Mesendoderm (in vitro differentiated cells): ENCODE measurements at regions not wholly inside any gene's neighbourhood (a gene's known extent, or its start where the extent isn't known, plus 50 kb on each side); places are given as distances from the start of the nearest gene placed in this dataset.

Experiments
- DNase-seq: peaks from one replicate; pipeline ENCODE4 v3.0.0; 2013
- H2AK5ac ChIP-seq: 2 replicates; pipeline ENCODE4 v1.6.1; 2013; ENCODE audit warnings: low read length, inconsistent platforms
- H2BK120ac ChIP-seq: 2 replicates; pipeline ENCODE4 v1.6.1; 2013; ENCODE audit warnings: low read depth, mild to moderate bottlenecking, low read length, moderate library complexity, mixed read lengths
- H2BK15ac ChIP-seq: replicated peaks from 2 replicates; pipeline ENCODE4 v1.6.1; 2013; ENCODE audit warnings: low read depth, mild to moderate bottlenecking, moderate library complexity
- H2BK5ac ChIP-seq: 2 replicates; pipeline ENCODE4 v1.6.1; 2013; ENCODE audit warnings: low read length, inconsistent platforms
- H3K18ac ChIP-seq: 2 replicates; pipeline ENCODE4 v1.6.1; 2013; ENCODE audit warnings: mild to moderate bottlenecking, low read length, mixed read lengths
- H3K23ac ChIP-seq: one replicate; pipeline ENCODE4 v1.6.1; 2013; ENCODE audit warnings: low read length
- H3K27ac ChIP-seq: 2 replicates; pipeline ENCODE4 v1.5.1; 2013; ENCODE audit warnings: low read depth, mild to moderate bottlenecking, inconsistent platforms, low read length, moderate library complexity
- H3K27me3 ChIP-seq: 2 replicates; pipeline ENCODE4 v1.6.1; 2013; ENCODE audit warnings: low read length, control low read depth, mild to moderate bottlenecking, inconsistent platforms; ENCODE audit not compliant: insufficient read depth, poor library complexity
- H3K36me3 ChIP-seq: 2 replicates; pipeline ENCODE4 v1.6.1; 2013; ENCODE audit warnings: low read length, inconsistent platforms; ENCODE audit not compliant: control insufficient read depth, insufficient read depth
- H3K4ac ChIP-seq: one replicate; pipeline ENCODE4 v1.6.1; 2013; ENCODE audit warnings: low read depth, mild to moderate bottlenecking, low read length, moderate library complexity
- H3K4me1 ChIP-seq: 2 replicates; pipeline ENCODE4 v1.6.1; 2013; ENCODE audit warnings: low read depth, low read length, inconsistent platforms; ENCODE audit not compliant: control insufficient read depth
- H3K4me2 ChIP-seq: 2 replicates; pipeline ENCODE4 v1.6.1; 2013; ENCODE audit warnings: low read length
- H3K4me3 ChIP-seq: 2 replicates; pipeline ENCODE4 v1.5.1; 2013; ENCODE audit warnings: mild to moderate bottlenecking, low read length
- H3K56ac ChIP-seq: one replicate; pipeline ENCODE4 v1.6.1; 2013; ENCODE audit warnings: low read length
- H3K79me1 ChIP-seq: 2 replicates; pipeline ENCODE4 v1.6.1; 2013; ENCODE audit warnings: low read length, inconsistent platforms
- H3K79me2 ChIP-seq: 2 replicates; pipeline ENCODE4 v1.6.1; 2013; ENCODE audit warnings: mild to moderate bottlenecking, low read length; ENCODE audit not compliant: control insufficient read depth, insufficient read depth
- H3K9ac ChIP-seq: 2 replicates; pipeline ENCODE4 v1.6.1; 2013; ENCODE audit warnings: low read length, inconsistent platforms
- H4K5ac ChIP-seq: one replicate; pipeline ENCODE4 v1.6.1; 2013; ENCODE audit warnings: low read length
- H4K8ac ChIP-seq: one replicate; pipeline ENCODE4 v1.6.1; 2013; ENCODE audit warnings: low read depth, mild to moderate bottlenecking, control low read depth, low read length, moderate library complexity
- WGBS: extraction: QIAGEN DNeasy Blood & Tissue Kit; methylation state at CpG from one replicate; pipeline ENCODE4 v1.1.7; 2013; ENCODE audit warnings: low lambda C conversion rate, missing lambda C conversion rate; ENCODE audit not compliant: insufficient coverage; ENCODE audit errors: extremely low coverage; 5-methylcytosine and 5-hydroxymethylcytosine counted together

DNA sequence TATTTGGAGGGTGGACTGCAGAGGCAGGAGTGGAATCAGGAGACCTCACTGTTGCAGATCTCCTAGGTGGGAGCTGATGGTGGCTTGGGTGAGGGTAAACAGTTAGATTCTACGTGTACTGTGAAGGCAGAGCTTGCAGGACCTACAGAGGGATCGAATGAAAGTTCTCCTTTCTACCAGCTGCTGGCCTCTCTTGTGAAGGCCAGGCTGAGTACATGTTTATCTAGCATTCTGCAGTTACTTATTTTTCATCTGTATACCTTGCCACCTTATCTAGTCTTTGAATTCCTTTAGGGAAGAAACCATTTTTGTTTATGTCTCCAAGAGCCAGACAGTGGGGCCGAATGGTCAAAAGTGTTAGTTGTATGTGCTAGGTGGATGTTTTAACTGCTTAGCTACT lies 57.6 kb downstream of the PTTG1 start:
- Histone ChIP-seq H3K79me2 (no peaks in the 10 kb centered on the region), H4K8ac (no peak overlapping the region), H3K4ac (no peak overlapping the region), H3K36me3 (no peaks in the 10 kb centered on the region), H3K23ac (no peak overlapping the region), H3K56ac (no peak overlapping the region), H3K27me3 (no peaks in the 10 kb centered on the region), H3K18ac (no peak overlapping the region), H3K27ac (no peak overlapping the region), H3K79me1 (no peaks in the 10 kb centered on the region), H4K5ac (no peak overlapping the region), H3K9ac (no peak overlapping the region), H3K4me1 (no peaks in the 10 kb centered on the region), H2BK120ac (no peak overlapping the region), H2AK5ac (no peak overlapping the region), H2BK15ac (no peak overlapping the region), H2BK5ac (no peak overlapping the region), H3K4me2 (no peak overlapping the region), H3K4me3 (no peak overlapping the region)
- no peak for DNase-seq
- no CpG with 5 or more reads among the region's 3 CpGs for WGBS

DNA sequence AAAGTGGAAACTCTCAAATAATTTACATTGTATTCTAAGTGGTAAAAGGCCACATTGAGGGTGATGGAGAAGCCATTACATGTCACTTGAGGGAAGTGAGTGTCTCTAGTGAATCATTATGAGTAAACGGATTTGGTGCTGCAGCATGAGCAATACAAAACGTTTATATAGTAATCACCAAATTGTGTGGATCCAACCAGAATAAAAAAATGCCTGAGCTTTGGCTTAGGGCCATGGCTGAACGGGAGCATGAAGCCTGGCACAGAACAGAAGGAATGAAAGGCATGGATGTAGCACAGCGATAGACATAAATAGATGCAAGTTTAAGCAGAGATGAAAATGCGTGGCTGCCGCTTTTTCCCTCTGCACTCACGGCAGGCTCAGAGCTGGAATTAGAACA lies 58.3 kb downstream of the PTTG1 start:
- no CpG with 5 or more reads among the region's 7 CpGs for WGBS
- no peak overlapping the region for H3K56ac ChIP-seq

DNA sequence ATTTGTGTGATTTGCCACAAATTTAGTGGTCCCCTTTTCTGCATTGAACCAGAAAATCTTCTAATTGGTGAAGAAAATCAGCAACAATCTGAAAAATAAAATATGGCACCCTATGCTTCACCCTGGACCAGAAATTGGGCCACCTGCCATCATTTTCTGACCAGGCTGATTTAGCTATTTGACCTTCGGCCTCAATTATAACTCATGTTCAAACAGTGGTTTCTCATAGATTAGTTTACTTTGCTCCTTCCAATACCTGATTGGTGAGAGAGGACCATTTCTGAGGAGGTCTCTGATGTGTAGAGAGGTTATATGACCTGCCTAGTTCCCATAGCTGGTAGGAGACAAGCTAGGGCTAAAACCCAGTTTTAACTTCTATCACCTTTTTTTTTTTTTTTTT lies 59.0 kb downstream of the PTTG1 start:
- no peaks in the 10 kb centered on the region for H3K36me3 ChIP-seq
- no peak overlapping the region for H3K4me2 ChIP-seq
- no peak overlapping the region for H2BK15ac ChIP-seq
- no peak overlapping the region for H3K23ac ChIP-seq
- no peak overlapping the region for H3K18ac ChIP-seq
- no peak overlapping the region for H2BK5ac ChIP-seq
- no peak overlapping the region for H4K8ac ChIP-seq
- H3K79me2 ChIP-seq, result no peaks in the 10 kb centered on the region
- H3K56ac ChIP-seq, result no peak overlapping the region
- no peak overlapping the region for H4K5ac ChIP-seq
- H2AK5ac ChIP-seq, result no peak overlapping the region
- H3K4ac ChIP-seq, result no peak overlapping the region
- H3K4me1 ChIP-seq, result peaks cover 2% of the 10 kb centered on the region
- H3K27ac ChIP-seq, result no peak overlapping the region
- DNase-seq, result no peak
- H3K9ac ChIP-seq, result no peak overlapping the region
- H2BK120ac ChIP-seq, result no peak overlapping the region
- H3K79me1 ChIP-seq, result no peaks in the 10 kb centered on the region
- no peaks in the 10 kb centered on the region for H3K27me3 ChIP-seq
- no CpG with 5 or more reads among the region's 1 CpG for WGBS
- no peak overlapping the region for H3K4me3 ChIP-seq

More for the DNA sequence above, 58.3 kb downstream of the PTTG1 start:
- no peak overlapping the region for H4K5ac ChIP-seq
- H3K79me2 ChIP-seq, result no peaks in the 10 kb centered on the region
- H3K4me1 ChIP-seq, result no peaks in the 10 kb centered on the region
- no peak overlapping the region for H2BK5ac ChIP-seq
- H2BK120ac ChIP-seq, result no peak overlapping the region
- no peak overlapping the region for H4K8ac ChIP-seq
- H3K36me3 ChIP-seq, result no peaks in the 10 kb centered on the region
- H3K4ac ChIP-seq, result no peak overlapping the region
- no peak overlapping the region for H2BK15ac ChIP-seq
- no peak overlapping the region for H3K27ac ChIP-seq
- no peak for DNase-seq
- no peak overlapping the region for H3K23ac ChIP-seq
- H3K9ac ChIP-seq, result no peak overlapping the region
- H3K18ac ChIP-seq, result no peak overlapping the region
- no peak overlapping the region for H3K4me3 ChIP-seq
- no peak overlapping the region for H2AK5ac ChIP-seq
- H3K79me1 ChIP-seq, result no peaks in the 10 kb centered on the region
- no peaks in the 10 kb centered on the region for H3K27me3 ChIP-seq
- H3K4me2 ChIP-seq, result no peak overlapping the region

DNA sequence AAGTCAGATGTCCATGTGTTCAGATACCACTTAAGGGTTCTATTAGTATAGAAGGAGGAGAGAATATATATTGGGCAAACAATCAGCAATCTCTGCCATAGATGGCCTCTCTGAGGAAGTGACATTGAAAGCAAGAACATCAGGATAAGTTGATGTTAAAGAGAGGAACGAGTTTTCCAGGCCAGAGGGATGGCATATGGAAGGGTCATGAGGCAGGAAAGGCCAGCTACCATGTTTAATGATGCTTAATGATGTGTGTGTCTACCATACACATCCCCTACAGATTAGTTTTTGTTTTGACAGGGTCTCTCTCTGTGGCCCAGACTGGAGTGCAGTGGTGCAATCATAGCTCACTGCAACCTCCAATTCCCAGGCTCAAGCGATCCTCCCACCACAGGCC lies 63.0 kb downstream of the PTTG1 start:
- H3K79me1 ChIP-seq, result no peaks in the 10 kb centered on the region
- no peaks in the 10 kb centered on the region for H3K36me3 ChIP-seq
- H3K4ac ChIP-seq, result no peak overlapping the region
- H3K4me2 ChIP-seq, result no peak overlapping the region
- H3K79me2 ChIP-seq, result no peaks in the 10 kb centered on the region
- no CpG with 5 or more reads among the region's 2 CpGs for WGBS
- no peak overlapping the region for H2BK120ac ChIP-seq
- H3K27ac ChIP-seq, result peak overlapping the region; percentile 21
- no peaks in the 10 kb centered on the region for H3K27me3 ChIP-seq
- H4K5ac ChIP-seq, result no peak overlapping the region
- no peak overlapping the region for H3K18ac ChIP-seq
- no peak overlapping the region for H2AK5ac ChIP-seq
- H2BK5ac ChIP-seq, result no peak overlapping the region
- no peak overlapping the region for H2BK15ac ChIP-seq
- no peak overlapping the region for H3K4me3 ChIP-seq
- no peak overlapping the region for H3K56ac ChIP-seq
- H3K4me1 ChIP-seq, result peaks cover 2% of the 10 kb centered on the region
- H3K9ac ChIP-seq, result no peak overlapping the region
- H4K8ac ChIP-seq, result no peak overlapping the region
- DNase-seq, result no peak
- H3K23ac ChIP-seq, result no peak overlapping the region

DNA sequence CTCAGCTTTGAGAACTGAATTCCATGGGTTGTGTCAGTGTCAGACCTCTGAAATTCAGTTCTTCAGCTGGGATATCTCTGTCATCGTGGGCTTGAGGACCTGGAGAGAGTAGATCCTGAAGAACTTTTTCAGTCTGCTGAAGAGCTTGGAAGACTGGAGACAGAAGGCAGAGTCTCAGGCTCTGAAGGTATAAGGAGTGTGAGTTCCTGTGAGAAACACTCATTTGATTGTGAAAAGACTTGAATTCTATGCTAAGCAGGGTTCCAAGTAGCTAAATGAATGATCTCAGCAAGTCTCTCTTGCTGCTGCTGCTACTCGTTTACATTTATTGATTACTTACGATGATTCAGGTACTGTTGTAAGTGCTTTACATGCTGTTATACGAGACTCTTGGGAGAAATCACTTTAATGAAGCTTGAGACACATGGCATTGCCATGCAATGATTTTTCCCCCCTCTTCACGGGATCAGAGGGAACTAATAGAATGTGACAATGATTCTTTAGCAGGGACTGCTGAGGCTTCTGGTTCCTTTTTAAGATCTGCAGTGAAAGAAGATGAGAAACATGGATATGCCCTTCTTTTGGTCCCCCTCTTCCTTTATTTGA lies 63.8 kb downstream of the PTTG1 start:
- no peak overlapping the region for H4K8ac ChIP-seq
- peak overlapping the region; percentile 6 for H3K56ac ChIP-seq

DNA sequence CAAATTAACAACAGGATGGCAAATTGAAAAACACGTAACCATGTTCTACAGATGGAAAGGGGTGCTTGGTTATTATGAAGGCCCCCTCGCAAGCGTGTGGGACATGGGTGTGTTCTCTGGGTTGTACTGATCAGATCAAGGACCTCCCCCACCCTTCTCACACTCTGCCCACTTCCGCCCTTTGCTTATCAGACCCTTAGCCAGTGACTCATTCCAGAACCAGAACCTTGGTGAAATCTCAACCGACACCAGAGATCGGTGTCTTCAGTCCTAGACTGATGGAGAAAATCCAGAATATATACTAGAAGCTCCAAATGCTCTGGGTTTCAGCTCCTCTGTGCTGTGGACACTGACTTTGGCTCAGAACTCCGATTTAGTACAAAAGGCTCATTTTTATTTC lies 64.9 kb downstream of the PTTG1 start:
- H3K27me3 ChIP-seq, result no peaks in the 10 kb centered on the region
- H3K4me3 ChIP-seq, result no peak overlapping the region
- no peak overlapping the region for H2BK120ac ChIP-seq
- peaks cover 2% of the 10 kb centered on the region for H3K4me1 ChIP-seq
- no peak overlapping the region for H2BK5ac ChIP-seq
- H3K79me2 ChIP-seq, result no peaks in the 10 kb centered on the region
- no peak overlapping the region for H3K23ac ChIP-seq
- no peaks in the 10 kb centered on the region for H3K79me1 ChIP-seq
- H3K18ac ChIP-seq, result no peak overlapping the region
- no peaks in the 10 kb centered on the region for H3K36me3 ChIP-seq
- WGBS, result no CpG with 5 or more reads among the region's 7 CpGs
- no peak overlapping the region for H3K4me2 ChIP-seq
- H2AK5ac ChIP-seq, result no peak overlapping the region
- H4K8ac ChIP-seq, result no peak overlapping the region
- no peak overlapping the region for H4K5ac ChIP-seq
- H3K4ac ChIP-seq, result no peak overlapping the region
- no peak overlapping the region for H2BK15ac ChIP-seq
- DNase-seq, result no peak
- no peak overlapping the region for H3K9ac ChIP-seq
- no peak overlapping the region for H3K27ac ChIP-seq
- H3K56ac ChIP-seq, result no peak overlapping the region

More for the DNA sequence above, 63.8 kb downstream of the PTTG1 start:
- Histone ChIP-seq H3K9ac (no peak overlapping the region), H2BK120ac (no peak overlapping the region), H3K27ac (peak overlapping the region; percentile 21), H3K18ac (peak overlapping the region; percentile 39), H3K4me3 (no peak overlapping the region), H3K27me3 (no peaks in the 10 kb centered on the region), H3K23ac (no peak overlapping the region), H2AK5ac (no peak overlapping the region), H3K79me2 (no peaks in the 10 kb centered on the region), H3K36me3 (no peaks in the 10 kb centered on the region), H2BK15ac (no peak overlapping the region), H3K79me1 (no peaks in the 10 kb centered on the region), H3K4ac (no peak overlapping the region), H4K5ac (no peak overlapping the region), H3K4me1 (peaks cover 2% of the 10 kb centered on the region), H3K4me2 (no peak overlapping the region), H2BK5ac (no peak overlapping the region)
- no CpG with 5 or more reads among the region's 5 CpGs for WGBS
- peak; percentile 21 for DNase-seq
